IPS DF 6.9 (cell line): ENCODE measurements at regions not wholly inside any gene's neighbourhood (a gene's known extent, or its start where the extent isn't known, plus 50 kb on each side); places are given as distances from the start of the nearest gene placed in this dataset.

Source experiments
- DNase-seq: peaks from one replicate; pipeline ENCODE4 v3.0.0-alpha.2; 2013; ENCODE audit warnings: low read depth, low spot score
- H3K27ac ChIP-seq: one replicate; pipeline ENCODE4 v1.5.1; 2013; ENCODE audit warnings: low read length, control low read depth
- H3K27me3 ChIP-seq: 2 replicates; pipeline ENCODE4 v1.6.1; 2013; ENCODE audit warnings: mild to moderate bottlenecking, low read length; ENCODE audit not compliant: control insufficient read depth, insufficient read depth
- H3K36me3 ChIP-seq: 2 replicates; pipeline ENCODE4 v1.6.1; 2013; ENCODE audit warnings: low read length; ENCODE audit not compliant: control insufficient read depth, insufficient read depth
- H3K4me1 ChIP-seq: 2 replicates; pipeline ENCODE4 v1.6.1; 2013; ENCODE audit warnings: low read length; ENCODE audit not compliant: control insufficient read depth, insufficient read depth
- H3K4me3 ChIP-seq: 2 replicates; pipeline ENCODE4 v1.5.1; 2013; ENCODE audit warnings: mild to moderate bottlenecking, low read length
- H3K9me3 ChIP-seq: 2 replicates; pipeline ENCODE4 v1.6.1; 2013; ENCODE audit warnings: low read length, inconsistent platforms; ENCODE audit not compliant: control insufficient read depth, insufficient read depth
- WGBS: extraction: QIAGEN DNeasy Blood & Tissue Kit; methylation state at CpG from one replicate; pipeline ENCODE4 v1.1.7; 2013; ENCODE audit warnings: mixed read lengths, missing lambda C conversion rate; ENCODE audit not compliant: insufficient read length, insufficient coverage; 5-methylcytosine and 5-hydroxymethylcytosine counted together

DNA sequence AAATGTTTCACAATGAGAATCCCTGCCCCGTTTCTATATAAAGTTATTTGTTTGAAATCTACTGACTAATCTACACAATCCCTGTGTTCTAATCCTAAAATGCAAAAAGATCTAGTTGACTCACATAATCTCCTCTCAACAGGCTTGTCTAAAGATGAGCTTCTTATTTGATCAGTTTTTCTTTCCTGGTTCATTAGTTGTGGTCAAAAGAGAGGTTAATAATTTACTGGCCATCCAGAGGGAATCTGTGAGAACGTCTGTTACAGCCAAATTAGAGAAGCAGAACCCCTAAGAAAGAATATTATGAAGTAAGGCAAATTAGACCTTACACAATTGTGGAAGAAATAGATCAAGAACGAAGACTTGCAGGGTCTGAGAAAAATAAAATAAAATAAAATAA, 173.7 kb upstream of the ANO3 start:
- DNase-seq, result no peak
- no CpG with 5 or more reads among the region's 3 CpGs for WGBS
- H3K4me1 ChIP-seq, result no peaks in the 10 kb centered on the region
- no peaks in the 10 kb centered on the region for H3K27me3 ChIP-seq
- H3K9me3 ChIP-seq, result no peaks in the 10 kb centered on the region
- H3K4me3 ChIP-seq, result no peak overlapping the region
- no peak overlapping the region for H3K27ac ChIP-seq
- no peaks in the 10 kb centered on the region for H3K36me3 ChIP-seq

DNA sequence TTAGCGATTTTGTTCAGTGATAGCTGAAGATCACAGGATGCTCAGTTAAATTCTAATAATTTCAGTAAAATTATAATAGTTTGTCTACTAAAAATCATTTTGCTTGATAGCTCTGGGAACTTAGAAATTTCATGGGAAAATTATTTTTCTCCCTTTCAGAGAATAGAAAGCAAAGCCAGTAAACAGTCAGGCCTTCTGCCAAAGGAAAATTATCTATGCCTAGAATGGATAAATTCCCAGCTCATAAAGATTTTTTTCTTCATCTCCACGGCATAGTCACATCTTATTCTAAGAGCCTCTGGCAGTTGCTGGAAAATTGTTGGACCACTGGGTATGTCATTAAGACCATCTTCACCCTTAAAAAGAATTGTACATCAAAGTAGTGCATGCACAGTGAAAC, 169.6 kb upstream of the ANO3 start:
- no peaks in the 10 kb centered on the region for H3K27me3 ChIP-seq
- DNase-seq, result no peak
- H3K4me3 ChIP-seq, result no peak overlapping the region
- no CpG with 5 or more reads among the region's 2 CpGs for WGBS
- H3K27ac ChIP-seq, result no peak overlapping the region
- H3K9me3 ChIP-seq, result no peaks in the 10 kb centered on the region
- no peaks in the 10 kb centered on the region for H3K4me1 ChIP-seq
- no peaks in the 10 kb centered on the region for H3K36me3 ChIP-seq

DNA sequence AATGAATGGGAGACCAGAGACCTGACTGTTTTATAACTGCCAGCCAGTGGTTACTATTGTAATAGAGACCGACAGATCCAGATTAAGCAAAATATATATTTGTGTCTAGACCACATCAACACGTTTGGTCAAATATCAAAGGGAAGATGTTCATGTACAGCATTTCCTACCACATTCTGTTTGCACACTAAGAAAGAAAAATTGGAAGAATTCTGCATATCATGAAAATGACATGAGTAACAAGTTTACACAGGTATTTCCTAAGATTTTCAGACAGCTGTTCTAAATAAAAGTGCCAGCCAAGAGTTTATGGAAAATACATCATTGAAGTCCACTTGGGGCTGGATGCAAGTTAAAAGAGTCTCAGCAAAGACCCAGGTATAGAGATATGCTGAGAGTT, 145.5 kb upstream of the ANO3 start:
- no peaks in the 10 kb centered on the region for H3K27me3 ChIP-seq
- H3K4me3 ChIP-seq, result no peak overlapping the region
- no peaks in the 10 kb centered on the region for H3K36me3 ChIP-seq
- DNase-seq, result no peak
- H3K4me1 ChIP-seq, result no peaks in the 10 kb centered on the region
- WGBS, result no CpG with 5 or more reads among the region's 2 CpGs
- no peaks in the 10 kb centered on the region for H3K9me3 ChIP-seq
- H3K27ac ChIP-seq, result no peak overlapping the region

DNA sequence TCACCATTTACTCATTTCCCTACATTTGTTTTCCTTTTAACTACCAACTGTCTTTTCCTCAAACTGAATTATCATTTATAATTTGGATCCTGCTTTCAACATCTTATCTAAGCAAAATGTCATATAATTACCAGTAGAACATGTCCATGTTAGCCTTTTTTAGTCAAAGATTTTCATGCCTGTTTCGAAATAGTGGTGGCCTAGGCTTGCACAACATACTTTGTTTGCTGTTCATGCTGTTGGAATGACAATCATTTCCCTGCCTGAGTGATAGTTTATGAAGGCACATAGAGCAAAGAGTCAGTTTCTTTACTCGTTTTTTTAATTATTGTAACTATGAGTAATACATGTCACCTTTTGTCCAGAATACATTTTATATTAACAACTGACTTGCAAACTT, 144.3 kb upstream of the ANO3 start:
- Histone ChIP-seq H3K27ac (no peak overlapping the region), H3K4me3 (no peak overlapping the region), H3K27me3 (no peaks in the 10 kb centered on the region), H3K36me3 (no peaks in the 10 kb centered on the region), H3K9me3 (no peaks in the 10 kb centered on the region), H3K4me1 (no peaks in the 10 kb centered on the region)
- WGBS, result no CpG with 5 or more reads among the region's 2 CpGs
- DNase-seq, result no peak

DNA sequence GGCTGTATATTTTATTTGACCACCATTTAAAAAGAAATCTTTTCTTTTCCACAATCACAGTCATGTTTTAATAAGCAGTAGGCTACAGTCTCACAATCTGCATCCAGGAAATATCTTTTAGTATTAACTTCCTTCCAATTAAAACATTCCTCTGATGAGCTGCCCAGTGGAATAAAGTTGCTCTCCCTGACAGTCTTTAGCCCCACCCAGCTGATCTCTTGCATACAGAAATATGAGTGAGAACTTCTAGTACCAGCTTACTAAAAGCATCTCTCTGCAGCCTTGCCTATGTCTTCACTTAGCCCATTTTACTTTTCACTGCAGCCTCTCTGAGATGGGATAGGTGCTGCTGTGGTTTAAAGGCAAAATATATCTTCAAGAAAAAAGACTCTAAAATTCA, 143.4 kb upstream of the ANO3 start:
- Histone ChIP-seq H3K27me3 (no peaks in the 10 kb centered on the region), H3K9me3 (no peaks in the 10 kb centered on the region), H3K4me1 (no peaks in the 10 kb centered on the region), H3K27ac (no peak overlapping the region), H3K4me3 (no peak overlapping the region), H3K36me3 (no peaks in the 10 kb centered on the region)
- no peak for DNase-seq

DNA sequence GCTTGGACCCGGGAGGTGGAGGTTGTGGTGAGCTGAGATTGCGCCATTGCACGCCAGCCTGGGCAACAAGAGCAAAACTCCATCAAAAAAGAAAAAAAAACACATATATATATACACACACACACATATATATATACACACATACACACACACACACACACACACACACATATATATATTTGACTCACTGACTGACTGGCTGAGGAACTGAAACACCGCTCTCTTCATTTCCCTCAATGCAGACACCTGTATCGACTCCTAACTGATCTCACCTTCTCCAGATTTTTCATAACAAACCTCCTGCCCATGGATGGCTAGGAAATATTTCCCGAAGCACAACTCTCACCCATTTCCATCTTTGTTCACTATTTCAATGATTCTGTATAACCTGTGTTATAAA, 140.7 kb upstream of the ANO3 start:
- Histone ChIP-seq H3K27ac (no peak overlapping the region), H3K36me3 (no peaks in the 10 kb centered on the region), H3K4me3 (no peak overlapping the region), H3K27me3 (no peaks in the 10 kb centered on the region), H3K9me3 (no peaks in the 10 kb centered on the region), H3K4me1 (no peaks in the 10 kb centered on the region)
- DNase-seq, result no peak
- no CpG with 5 or more reads among the region's 6 CpGs for WGBS

DNA sequence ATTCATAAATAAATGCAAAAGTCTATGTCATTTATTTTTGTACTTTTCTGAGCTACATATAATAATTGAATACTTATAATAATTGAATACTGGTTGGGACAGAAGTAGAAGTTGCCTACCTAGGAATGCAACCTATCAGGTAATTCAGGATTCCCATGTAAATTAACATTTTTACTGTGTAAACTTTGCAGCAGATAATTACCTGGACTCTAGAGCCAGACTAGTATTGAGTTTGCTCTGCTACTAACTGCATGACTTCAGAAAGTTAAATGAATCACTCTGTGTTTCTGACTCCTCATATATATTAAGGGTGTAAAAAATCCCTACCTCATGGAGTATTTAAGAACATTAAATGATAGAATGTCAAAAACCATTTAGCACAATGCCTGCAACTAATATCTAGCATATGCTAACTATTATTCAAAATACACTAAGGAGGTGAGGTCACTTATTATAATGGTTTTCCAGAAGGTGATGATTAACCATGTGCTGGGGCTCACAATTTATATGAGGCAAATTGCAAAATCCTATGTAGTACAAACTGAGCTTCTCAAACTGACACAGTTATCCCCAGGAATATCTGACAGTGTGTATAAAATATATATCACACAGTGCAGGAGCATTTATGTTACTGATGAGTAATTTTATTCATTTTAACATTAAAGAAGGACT, 138.1 kb upstream of the ANO3 start:
- no peak for DNase-seq
- Histone ChIP-seq H3K9me3 (no peaks in the 10 kb centered on the region), H3K27ac (no peak overlapping the region)

DNA sequence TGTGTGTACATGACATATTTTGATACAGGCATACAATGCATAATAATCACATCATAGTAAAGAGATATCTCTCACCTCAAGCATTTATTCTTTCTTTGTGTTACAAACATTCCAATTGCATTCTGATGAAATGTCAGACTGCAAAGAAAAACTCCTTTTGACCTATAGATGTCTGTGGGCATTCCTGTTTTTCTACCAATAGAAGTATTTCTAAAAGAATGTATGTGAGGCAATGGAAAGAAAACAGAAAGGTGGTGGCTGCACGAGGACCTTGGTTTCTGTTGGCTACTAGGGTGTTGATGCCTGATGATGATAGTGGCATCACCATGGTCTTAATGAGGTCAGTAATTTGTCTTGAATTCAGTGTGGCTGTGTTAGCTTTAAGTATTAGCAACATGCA, 137.0 kb upstream of the ANO3 start:
- no peaks in the 10 kb centered on the region for H3K4me1 ChIP-seq
- H3K36me3 ChIP-seq, result no peaks in the 10 kb centered on the region
- H3K9me3 ChIP-seq, result no peaks in the 10 kb centered on the region
- no CpG with 5 or more reads among the region's 1 CpG for WGBS
- no peak for DNase-seq
- no peak overlapping the region for H3K27ac ChIP-seq
- no peak overlapping the region for H3K4me3 ChIP-seq
- H3K27me3 ChIP-seq, result no peaks in the 10 kb centered on the region

More for the DNA sequence above, 138.1 kb upstream of the ANO3 start:
- Histone ChIP-seq H3K4me1 (no peaks in the 10 kb centered on the region), H3K36me3 (no peaks in the 10 kb centered on the region), H3K4me3 (no peak overlapping the region), H3K27me3 (no peaks in the 10 kb centered on the region)

DNA sequence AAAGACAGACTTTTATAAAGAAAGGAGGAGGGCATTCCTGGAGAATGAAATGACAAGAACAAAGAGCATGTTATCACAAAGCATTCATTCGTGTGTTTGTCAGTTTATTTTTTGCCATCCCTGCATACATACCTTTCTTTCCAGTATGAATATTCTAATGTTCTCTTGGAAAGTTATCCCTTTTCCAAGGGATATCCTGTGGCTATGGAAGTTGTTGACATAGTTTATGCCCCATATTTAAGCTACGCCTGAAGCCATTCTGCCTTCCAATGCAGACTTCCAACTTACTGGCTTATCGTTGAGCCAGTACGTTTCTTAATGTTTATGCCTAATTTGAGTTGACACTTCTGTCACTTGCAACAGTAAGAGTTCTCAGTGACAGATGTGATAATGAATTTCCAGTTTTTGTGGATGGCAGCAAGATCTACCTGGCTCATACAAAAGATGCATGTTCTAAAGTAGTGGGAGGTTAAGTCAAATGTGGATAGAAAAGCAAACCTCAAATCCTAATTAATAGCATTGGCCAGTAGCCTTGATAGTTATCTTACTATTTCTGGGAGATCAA, 133.3 kb upstream of the ANO3 start:
- H3K4me3 ChIP-seq, result no peak overlapping the region
- no peaks in the 10 kb centered on the region for H3K9me3 ChIP-seq
- WGBS, result no CpG with 5 or more reads among the region's 4 CpGs
- H3K27ac ChIP-seq, result no peak overlapping the region
- no peaks in the 10 kb centered on the region for H3K4me1 ChIP-seq
- DNase-seq, result no peak
- no peaks in the 10 kb centered on the region for H3K27me3 ChIP-seq
- H3K36me3 ChIP-seq, result no peaks in the 10 kb centered on the region

DNA sequence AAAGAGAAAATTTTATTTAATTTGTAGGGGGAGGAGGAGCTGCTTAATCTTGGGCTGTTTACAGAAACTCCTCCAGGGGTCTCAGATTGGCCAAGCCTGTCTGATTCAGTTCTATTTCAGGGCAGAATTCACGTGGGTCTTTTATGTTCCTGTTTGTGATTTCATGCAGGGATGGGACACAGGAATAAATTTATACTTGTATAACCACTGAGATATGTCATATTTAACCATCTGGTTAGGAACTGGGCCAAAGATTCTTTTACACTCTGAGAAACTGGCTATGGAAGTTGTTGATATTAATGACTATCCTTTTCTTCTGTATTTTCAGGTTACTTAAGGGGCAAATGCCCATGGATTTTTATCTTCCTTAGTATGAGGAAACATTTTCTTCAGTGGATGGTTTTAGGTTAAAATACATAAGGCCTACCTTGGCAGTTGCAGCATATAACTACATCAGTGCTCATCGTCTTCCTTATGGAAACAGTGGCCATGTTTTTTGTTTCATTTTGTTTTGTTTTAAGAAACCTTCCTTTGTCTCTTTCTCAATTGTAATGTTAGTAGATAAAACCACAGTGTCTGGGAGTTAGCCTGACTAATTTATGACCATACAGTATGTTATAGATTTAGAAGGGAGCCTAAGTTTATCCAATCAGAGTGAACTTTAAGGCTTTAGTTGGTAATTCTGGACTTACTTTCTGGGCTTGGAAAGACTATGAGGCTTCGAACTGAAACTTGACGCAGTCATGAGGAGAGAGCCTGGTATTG, 132.4 kb upstream of the ANO3 start:
- no peak overlapping the region for H3K4me3 ChIP-seq
- WGBS, result no CpG with 5 or more reads among the region's 4 CpGs
- DNase-seq, result no peak

DNA sequence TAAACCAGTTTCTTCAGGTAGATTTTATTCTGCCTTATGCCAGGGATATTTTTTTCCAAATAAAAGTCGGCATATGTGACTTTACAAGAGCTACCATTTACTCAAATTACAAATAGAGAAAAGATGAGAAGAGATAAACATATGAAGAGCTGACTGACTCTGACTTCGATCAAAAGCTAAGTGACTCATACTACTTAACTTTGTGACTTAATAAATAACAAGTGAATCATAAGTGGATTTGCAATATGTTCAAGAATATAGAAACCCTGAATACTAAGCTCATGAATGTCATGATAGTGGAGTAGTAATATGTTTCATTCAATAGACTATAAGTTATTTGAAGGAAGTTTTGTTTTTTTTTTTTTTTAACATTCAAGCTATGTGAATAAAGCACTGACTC, 130.5 kb upstream of the ANO3 start:
- no peaks in the 10 kb centered on the region for H3K27me3 ChIP-seq
- H3K27ac ChIP-seq, result no peak overlapping the region
- WGBS, result no CpG with 5 or more reads among the region's 2 CpGs
- no peaks in the 10 kb centered on the region for H3K9me3 ChIP-seq
- no peaks in the 10 kb centered on the region for H3K4me1 ChIP-seq
- no peak for DNase-seq
- no peaks in the 10 kb centered on the region for H3K36me3 ChIP-seq
- no peak overlapping the region for H3K4me3 ChIP-seq

More for the DNA sequence above, 132.4 kb upstream of the ANO3 start:
- H3K36me3 ChIP-seq, result no peaks in the 10 kb centered on the region
- H3K4me1 ChIP-seq, result no peaks in the 10 kb centered on the region
- no peak overlapping the region for H3K27ac ChIP-seq
- no peaks in the 10 kb centered on the region for H3K9me3 ChIP-seq
- H3K27me3 ChIP-seq, result no peaks in the 10 kb centered on the region
